Astrocyte of the spinal cord (primary cell): ENCODE measurements at regions not wholly inside any gene's neighbourhood (a gene's known extent, or its start where the extent isn't known, plus 50 kb on each side); places are given as distances from the start of the nearest gene placed in this dataset.
A peak's percentile ranks its signal among the peaks of the same experiment; 100 is the strongest.

Source experiments
- DNase-seq: peaks from one replicate; pipeline ENCODE4 v3.0.0; 2011; ENCODE audit warnings: low read depth, low spot score
- H3K4me3 ChIP-seq: 2 replicates; pipeline ENCODE4 v1.5.1; 2011; ENCODE audit warnings: low read depth, mild to moderate bottlenecking, low read length, moderate library complexity
- CTCF ChIP-seq: IDR thresholded peaks from 2 replicates; pipeline ENCODE4 v1.5.1; 2012; ENCODE audit warnings: low read depth, mild to moderate bottlenecking, low read length, inconsistent platforms
- in situ Hi-C: cut with HindIII; loops from 2 replicates; pipeline ENCODE4 v1.10.0; 2017; ENCODE audit warnings: low sequenced_read_pairs

- H3K4me3 ChIP-seq: no peak overlapping the region
- DNase-seq: no peak
- in situ Hi-C loops: no loop called here
- no peak for TF ChIP-seq CTCF
These were observed 58.2 kb upstream of the DYNC1I2 start for GRCh38 chr2:171629113-171629512.

- no peak overlapping the region for H3K4me3 ChIP-seq
- no peak for TF ChIP-seq CTCF
- in situ Hi-C loops: no loop called here
- DNase-seq: no peak
These were observed 57.0 kb upstream of the DYNC1I2 start for GRCh38 chr2:171630089-171630770.

GRCh38 chr2:171630812-171631626, 56.2 kb upstream of the DYNC1I2 start:
- no peak overlapping the region for H3K4me3 ChIP-seq
- DNase-seq: peak; percentile 2
- TF ChIP-seq CTCF: no peak
- in situ Hi-C loops: no loop called here
